Upper lobe of left lung (tissue), 6 donors: ENCODE measurements at regions not wholly inside any gene's neighbourhood (a gene's known extent, or its start where the extent isn't known, plus 50 kb on each side); places are given as distances from the start of the nearest gene placed in this dataset.

ENCODE experiments used
- ATAC-seq, 2 donors: fragments of 200-7000 bp; cut with Tn5 transposase; one replicate each; pipeline ENCODE4 v1.9.1; 2022; ENCODE audit warnings: mild to moderate bottlenecking in 2 of 2, moderate library complexity in 2 of 2; ENCODE audit not compliant: low FRiP score in 2 of 2
- DNase-seq, 2 donors: peaks; one replicate each; pipeline ENCODE4 v3.0.0-alpha.2; 2019 to 2020
- H3K27ac ChIP-seq, 4 donors: fragments of 200-600 bp; sonication (generic); one replicate each; pipeline ENCODE4 v1.5.1; 2016 to 2019
- H3K27me3 ChIP-seq, 4 donors: fragments of 200-600 bp; sonication (generic); one replicate each; pipeline ENCODE4 v1.5.1; 2017 to 2019
- H3K36me3 ChIP-seq, 4 donors: fragments of 200-600 bp; sonication (generic); one replicate each; pipeline ENCODE4 v1.5.1; 2016 to 2019
- H3K4me1 ChIP-seq, 4 donors: fragments of 200-600 bp; sonication (generic); one replicate each; pipeline ENCODE4 v1.5.1; 2018 to 2019
- H3K4me3 ChIP-seq, 4 donors: fragments of 200-600 bp; sonication (generic); one replicate each; pipeline ENCODE4 v1.5.1; 2017 to 2019; ENCODE audit warnings: mild to moderate bottlenecking in 2 of 4, moderate library complexity in 1 of 4
- H3K9me3 ChIP-seq, 4 donors: fragments of 200-600 bp; sonication (generic); one replicate each; pipeline ENCODE4 v1.5.1; 2018 to 2019
- EP300 ChIP-seq, 4 donors: sonication (generic); formaldehyde crosslinking; IDR thresholded peaks; one replicate each; pipeline ENCODE4 v1.5.1; 2017; ENCODE audit warnings: antibody characterized with exemption in 4 of 4, control low read depth in 2 of 4
- POLR2A ChIP-seq, 4 donors: fragments of 450-650 bp; IDR thresholded peaks; one replicate each; pipeline ENCODE4 v1.5.1; 2016 to 2017; ENCODE audit warnings: antibody characterized with exemption in 4 of 4, mild to moderate bottlenecking in 2 of 4
- POLR2AphosphoS5 ChIP-seq, 2 donors: sonication (generic); formaldehyde crosslinking; IDR thresholded peaks; one replicate each; pipeline ENCODE4 v1.5.1; 2017; ENCODE audit warnings: antibody characterized with exemption in 2 of 2
- WGBS, 2 donors: methylation state at CpG; one replicate each; pipeline ENCODE4 v1.1.5; 2017 to 2018; 5-methylcytosine and 5-hydroxymethylcytosine counted together
- TF ChIP-seq, protein P1 (sequence below), 6 experiments: fragments of 450-650 bp in 4 of 6; fragments of 200-600 bp in 2 of 6; sonication (generic) in 2 of 6; IDR thresholded peaks; one replicate each; pipeline ENCODE4 v1.5.1; 2016 to 2019; ENCODE audit warnings: antibody characterized with exemption in 6 of 6
- donor health status: DM: no; HTN: no; CAD: no; lungs with moderate emphysema.
- donor health status: DM: no; HTN: yes; CAD: no; lungs with severe emphysema.

DNA sequence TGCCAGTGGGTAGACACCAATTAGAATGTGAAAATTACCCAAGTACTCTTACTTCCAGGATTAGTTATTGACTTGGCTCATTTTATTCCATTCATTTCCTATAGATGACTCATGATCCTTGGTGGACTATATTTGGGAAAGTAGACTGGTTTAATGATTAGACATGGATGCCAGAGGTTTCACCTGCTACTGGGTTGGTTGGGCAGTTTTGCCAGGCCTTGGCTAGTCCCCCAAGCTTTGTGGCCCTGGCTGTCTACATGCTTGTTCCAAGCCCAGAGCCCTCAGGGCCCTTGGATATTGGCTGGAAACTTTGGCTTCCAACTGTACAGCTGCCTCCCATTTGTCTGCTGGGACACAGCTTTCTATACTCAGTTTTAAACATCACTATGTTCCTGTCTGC is 104.1 kb downstream of the ZFP64 start:
- Histone ChIP-seq H3K9me3 (peaks cover 4 to 16% (median 9%) of the 10 kb centered on the region in 4 donors), H3K36me3 (peaks cover 0 to 14% (median 9%) of the 10 kb centered on the region in 4 donors), H3K27me3 (no peaks in the 10 kb centered on the region), H3K4me1 (no peaks in the 10 kb centered on the region), H3K27ac (no peak overlapping the region), H3K4me3 (no peak overlapping the region)
- ATAC-seq = no peak
- no peak for DNase-seq
- no peak for TF ChIP-seq POLR2A (IDR thresholded peaks at IDR 0.05)
- TF ChIP-seq, protein P1, sequence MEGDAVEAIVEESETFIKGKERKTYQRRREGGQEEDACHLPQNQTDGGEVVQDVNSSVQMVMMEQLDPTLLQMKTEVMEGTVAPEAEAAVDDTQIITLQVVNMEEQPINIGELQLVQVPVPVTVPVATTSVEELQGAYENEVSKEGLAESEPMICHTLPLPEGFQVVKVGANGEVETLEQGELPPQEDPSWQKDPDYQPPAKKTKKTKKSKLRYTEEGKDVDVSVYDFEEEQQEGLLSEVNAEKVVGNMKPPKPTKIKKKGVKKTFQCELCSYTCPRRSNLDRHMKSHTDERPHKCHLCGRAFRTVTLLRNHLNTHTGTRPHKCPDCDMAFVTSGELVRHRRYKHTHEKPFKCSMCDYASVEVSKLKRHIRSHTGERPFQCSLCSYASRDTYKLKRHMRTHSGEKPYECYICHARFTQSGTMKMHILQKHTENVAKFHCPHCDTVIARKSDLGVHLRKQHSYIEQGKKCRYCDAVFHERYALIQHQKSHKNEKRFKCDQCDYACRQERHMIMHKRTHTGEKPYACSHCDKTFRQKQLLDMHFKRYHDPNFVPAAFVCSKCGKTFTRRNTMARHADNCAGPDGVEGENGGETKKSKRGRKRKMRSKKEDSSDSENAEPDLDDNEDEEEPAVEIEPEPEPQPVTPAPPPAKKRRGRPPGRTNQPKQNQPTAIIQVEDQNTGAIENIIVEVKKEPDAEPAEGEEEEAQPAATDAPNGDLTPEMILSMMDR (IDR thresholded peaks at IDR 0.05) = no peak
- TF ChIP-seq POLR2AphosphoS5 (IDR thresholded peaks at IDR 0.05) = no peak
- TF ChIP-seq EP300 (IDR thresholded peaks at IDR 0.05) = no peak

DNA sequence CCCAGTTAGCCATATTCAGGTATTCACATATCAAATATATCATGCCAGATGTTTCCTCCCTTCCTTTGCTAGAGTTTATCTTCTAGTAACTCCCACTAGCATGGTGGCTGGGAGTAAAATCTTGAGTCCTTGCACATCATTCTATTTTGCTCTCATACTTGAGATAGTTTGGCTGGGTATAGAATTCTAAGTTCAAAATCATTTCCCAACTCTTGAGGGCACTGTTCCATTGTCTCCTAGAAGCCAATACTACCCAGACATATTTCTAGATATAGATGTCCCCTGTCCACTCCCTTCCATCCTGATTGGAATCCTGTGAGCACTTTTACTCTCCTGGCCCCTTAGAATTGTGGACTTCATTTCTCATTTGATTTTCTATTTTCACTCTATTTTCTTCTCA is 104.7 kb downstream of the ZFP64 start:
- no peaks in the 10 kb centered on the region for H3K27me3 ChIP-seq
- H3K27ac ChIP-seq = no peak overlapping the region
- H3K4me1 ChIP-seq = no peaks in the 10 kb centered on the region
- peaks cover 0 to 14% (median 9%) of the 10 kb centered on the region in 4 donors for H3K36me3 ChIP-seq
- DNase-seq (no peak), ATAC-seq (no peak)
- TF ChIP-seq POLR2AphosphoS5 (IDR thresholded peaks at IDR 0.05) (no peak), EP300 (IDR thresholded peaks at IDR 0.05) (no peak), POLR2A (IDR thresholded peaks at IDR 0.05) (no peak)
- TF ChIP-seq, protein P1 (IDR thresholded peaks at IDR 0.05) = no peak
- H3K4me3 ChIP-seq = no peak overlapping the region
- peaks cover 4 to 16% (median 9%) of the 10 kb centered on the region in 4 donors for H3K9me3 ChIP-seq

DNA sequence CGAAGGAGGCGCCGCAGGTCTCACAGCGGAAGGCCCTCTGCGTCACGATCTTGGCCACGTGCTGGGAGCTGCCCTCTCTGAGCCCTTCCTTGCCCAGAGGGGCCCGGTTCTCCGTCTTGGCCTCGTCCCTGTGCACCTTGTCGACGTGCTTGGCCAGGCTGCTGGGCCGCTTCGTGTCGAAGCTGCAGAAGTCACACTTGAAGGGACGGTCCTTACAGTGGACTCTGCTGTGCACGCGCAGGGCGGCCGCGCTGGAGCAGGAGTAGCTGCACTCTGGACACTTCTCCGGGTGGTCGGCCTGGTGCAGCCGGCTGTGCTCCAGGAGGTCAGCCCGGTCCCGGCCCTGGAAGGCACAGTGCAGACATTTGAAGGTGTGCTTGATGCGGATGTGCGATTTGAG is 106.9 kb downstream of the ZFP64 start:
- H3K9me3 ChIP-seq = peaks cover 4 to 16% (median 9%) of the 10 kb centered on the region in 4 donors
- H3K4me3 ChIP-seq = no peak overlapping the region
- no peak overlapping the region for H3K27ac ChIP-seq
- H3K27me3 ChIP-seq = no peaks in the 10 kb centered on the region
- WGBS, 2 donors = 97 to 99% methylated on average over 20 to 25 of the region's 28 CpGs
- DNase-seq (peak in 1 of 2 donors; percentile 82), ATAC-seq (peak; percentile 17 to 23)
- TF ChIP-seq POLR2AphosphoS5 (IDR thresholded peaks at IDR 0.05) (no peak), POLR2A (IDR thresholded peaks at IDR 0.05) (no peak), EP300 (IDR thresholded peaks at IDR 0.05) (no peak)
- TF ChIP-seq, protein P1 (IDR thresholded peaks at IDR 0.05) = no peak
- H3K4me1 ChIP-seq = no peaks in the 10 kb centered on the region
- peaks cover 0 to 14% (median 9%) of the 10 kb centered on the region in 4 donors for H3K36me3 ChIP-seq

DNA sequence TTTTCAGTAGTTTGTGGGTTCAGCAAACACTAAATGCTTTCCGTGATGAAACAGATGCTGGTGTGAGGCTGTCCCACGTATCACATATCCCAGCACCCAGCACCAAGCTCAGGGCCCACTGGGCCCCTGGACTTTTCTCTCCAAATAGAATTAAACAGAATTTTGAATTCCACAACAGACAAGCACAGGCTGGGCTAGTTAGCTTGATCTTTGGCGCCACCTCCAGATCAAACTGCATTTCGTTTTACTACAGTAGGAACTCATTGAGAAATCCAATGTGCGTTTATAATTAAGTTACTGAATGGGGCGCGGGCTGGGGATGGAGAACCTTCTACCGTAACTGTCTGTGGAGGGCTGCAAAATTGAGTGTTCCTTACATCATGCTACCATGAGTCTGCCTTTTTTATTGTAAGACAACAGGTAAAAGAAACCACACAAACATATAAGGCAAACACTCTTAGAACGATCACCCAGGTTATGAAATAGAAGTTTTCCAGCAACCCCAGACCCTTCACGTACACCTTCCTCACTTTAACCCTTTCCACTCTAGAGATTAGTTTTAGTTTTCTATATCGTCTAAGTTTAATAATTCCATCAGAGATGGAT is 107.8 kb downstream of the ZFP64 start:
- no peak overlapping the region for H3K27ac ChIP-seq
- ATAC-seq (peak in 1 of 2 donors; percentile 56), DNase-seq (no peak)
- peaks cover 0 to 14% (median 9%) of the 10 kb centered on the region in 4 donors for H3K36me3 ChIP-seq
- H3K4me3 ChIP-seq = no peak overlapping the region
- H3K4me1 ChIP-seq = no peaks in the 10 kb centered on the region
- 43 to 50% methylated on average over 11 of the region's 11 CpGs for WGBS, 2 donors
- no peaks in the 10 kb centered on the region for H3K27me3 ChIP-seq
- TF ChIP-seq, protein P1 (IDR thresholded peaks at IDR 0.05) = peak in 4 of 6 experiments; percentile 24 to 48 (median 46)
- no peak for TF ChIP-seq POLR2A (IDR thresholded peaks at IDR 0.05)
- peaks cover 4 to 16% (median 9%) of the 10 kb centered on the region in 4 donors for H3K9me3 ChIP-seq

DNA sequence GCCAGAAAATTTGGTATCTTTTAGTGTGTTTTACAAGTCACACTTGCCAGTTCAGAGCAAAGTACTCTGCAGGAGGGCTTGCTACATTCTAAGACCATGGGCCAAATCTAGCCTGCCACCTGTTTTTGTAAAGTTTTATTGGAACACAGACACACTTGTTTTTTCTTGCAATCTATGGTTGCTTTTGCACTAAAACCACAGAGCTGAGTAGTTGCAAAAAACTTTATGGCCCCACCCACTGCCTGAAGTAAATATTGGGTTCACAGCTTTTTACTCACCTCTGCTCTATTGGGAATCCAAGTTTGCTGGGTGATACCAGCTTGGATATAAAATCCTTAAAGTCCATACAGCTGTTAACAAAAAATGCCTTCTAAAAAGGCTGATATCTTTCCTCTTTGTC is 109.0 kb downstream of the ZFP64 start:
- H3K9me3 ChIP-seq = peaks cover 4 to 15% (median 8%) of the 10 kb centered on the region in 4 donors
- no peaks in the 10 kb centered on the region for H3K27me3 ChIP-seq
- ATAC-seq = no peak
- TF ChIP-seq, protein P1 (IDR thresholded peaks at IDR 0.05) = no peak
- no peak for TF ChIP-seq POLR2A (IDR thresholded peaks at IDR 0.05)
- no peak overlapping the region for H3K27ac ChIP-seq
- no peak for DNase-seq
- H3K4me3 ChIP-seq = no peak overlapping the region
- no peaks in the 10 kb centered on the region for H3K4me1 ChIP-seq
- peaks cover 0 to 10% (median 6%) of the 10 kb centered on the region in 4 donors for H3K36me3 ChIP-seq
